A549 (cell line): ENCODE measurements at regions not wholly inside any gene's neighbourhood (a gene's known extent, or its start where the extent isn't known, plus 50 kb on each side); places are given as distances from the start of the nearest gene placed in this dataset.

Experiments
- CTCF ChIP-seq: fragments of >200 bp; sonication (Bioruptor Twin); formaldehyde crosslinking; IDR thresholded peaks from 3 replicates; pipeline ENCODE4 v1.5.1; 2016
- GATA3 ChIP-seq: IDR thresholded peaks from 2 replicates; pipeline ENCODE4 v1.6.1; 2012; ENCODE audit warnings: borderline replicate concordance
- HEYL ChIP-seq: fragments of 250-450 bp; sonication (Bioruptor Pico); IDR thresholded peaks from 2 replicates; pipeline ENCODE4 v1.8.0; 2021; ENCODE audit warnings: mild to moderate bottlenecking, moderate library complexity
- POLR2A ChIP-seq: IDR thresholded peaks from 2 replicates; pipeline ENCODE4 v1.6.1; 2012; ENCODE audit warnings: mild to moderate bottlenecking, low read length
- RCOR1 ChIP-seq: fragments of 150-350 bp; IDR thresholded peaks from 2 replicates; pipeline ENCODE4 v1.6.1; 2014; ENCODE audit warnings: antibody characterized with exemption, low read length, low read depth

- TF ChIP-seq POLR2A (no peak), CTCF (no peak), HEYL (CRISPR knock-in tag) (no peak), GATA3 (no peak), RCOR1 (no peak)
Measured at GRCh38 chr13:48819899-48820298, 155.8 kb upstream of the FNDC3A start.
